ENCODE measurements at regions not wholly inside any gene's neighbourhood (a gene's known extent, or its start where the extent isn't known, plus 50 kb on each side); places are given as distances from the start of the nearest gene placed in this dataset.

DNA sequence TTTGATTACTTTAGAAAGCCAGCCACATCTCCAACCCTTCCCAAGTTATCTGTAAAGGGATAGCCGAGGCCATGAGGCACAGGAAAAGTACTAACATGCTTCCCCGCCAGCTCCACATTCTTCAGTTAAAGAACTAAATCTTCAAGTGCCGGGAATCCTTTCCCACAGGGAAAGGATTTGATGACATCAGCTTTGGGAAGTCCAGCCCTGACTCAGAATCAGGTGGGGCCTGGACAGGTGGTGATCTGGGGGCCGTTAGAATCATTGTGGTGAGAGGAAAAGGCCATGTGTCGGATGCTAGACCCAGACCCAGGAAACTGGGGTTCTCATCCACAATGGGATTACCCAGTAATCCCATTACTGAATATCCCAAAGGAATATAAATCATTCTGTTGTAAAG, 580.0 kb downstream of the QKI start:
- TF ChIP-seq, protein P1, sequence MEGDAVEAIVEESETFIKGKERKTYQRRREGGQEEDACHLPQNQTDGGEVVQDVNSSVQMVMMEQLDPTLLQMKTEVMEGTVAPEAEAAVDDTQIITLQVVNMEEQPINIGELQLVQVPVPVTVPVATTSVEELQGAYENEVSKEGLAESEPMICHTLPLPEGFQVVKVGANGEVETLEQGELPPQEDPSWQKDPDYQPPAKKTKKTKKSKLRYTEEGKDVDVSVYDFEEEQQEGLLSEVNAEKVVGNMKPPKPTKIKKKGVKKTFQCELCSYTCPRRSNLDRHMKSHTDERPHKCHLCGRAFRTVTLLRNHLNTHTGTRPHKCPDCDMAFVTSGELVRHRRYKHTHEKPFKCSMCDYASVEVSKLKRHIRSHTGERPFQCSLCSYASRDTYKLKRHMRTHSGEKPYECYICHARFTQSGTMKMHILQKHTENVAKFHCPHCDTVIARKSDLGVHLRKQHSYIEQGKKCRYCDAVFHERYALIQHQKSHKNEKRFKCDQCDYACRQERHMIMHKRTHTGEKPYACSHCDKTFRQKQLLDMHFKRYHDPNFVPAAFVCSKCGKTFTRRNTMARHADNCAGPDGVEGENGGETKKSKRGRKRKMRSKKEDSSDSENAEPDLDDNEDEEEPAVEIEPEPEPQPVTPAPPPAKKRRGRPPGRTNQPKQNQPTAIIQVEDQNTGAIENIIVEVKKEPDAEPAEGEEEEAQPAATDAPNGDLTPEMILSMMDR (CRISPR knock-in tag; IDR thresholded peaks at IDR 0.05): no peak
- TF ChIP-seq ZNF24 (IDR thresholded peaks at IDR 0.05) (no peak), GATAD2A (CRISPR knock-in tag; IDR thresholded peaks at IDR 0.05) (no peak), ZBTB8A (CRISPR knock-in tag; IDR thresholded peaks at IDR 0.05; ENCODE audit: borderline replicate concordance, low read depth) (no peak), YY1 (IDR thresholded peaks at IDR 0.05; ENCODE audit: insufficient read depth, insufficient replicate concordance, low read depth, low read length) (no peak), ZNF879 (CRISPR knock-in tag; IDR thresholded peaks at IDR 0.05) (no peak), ZNF572 (CRISPR knock-in tag; IDR thresholded peaks at IDR 0.05) (no peak)
- TF ChIP-seq, protein P2, sequence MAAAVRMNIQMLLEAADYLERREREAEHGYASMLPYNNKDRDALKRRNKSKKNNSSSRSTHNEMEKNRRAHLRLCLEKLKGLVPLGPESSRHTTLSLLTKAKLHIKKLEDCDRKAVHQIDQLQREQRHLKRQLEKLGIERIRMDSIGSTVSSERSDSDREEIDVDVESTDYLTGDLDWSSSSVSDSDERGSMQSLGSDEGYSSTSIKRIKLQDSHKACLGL (CRISPR knock-in tag; IDR thresholded peaks at IDR 0.05): no peak
- TF ChIP-seq, protein P3, sequence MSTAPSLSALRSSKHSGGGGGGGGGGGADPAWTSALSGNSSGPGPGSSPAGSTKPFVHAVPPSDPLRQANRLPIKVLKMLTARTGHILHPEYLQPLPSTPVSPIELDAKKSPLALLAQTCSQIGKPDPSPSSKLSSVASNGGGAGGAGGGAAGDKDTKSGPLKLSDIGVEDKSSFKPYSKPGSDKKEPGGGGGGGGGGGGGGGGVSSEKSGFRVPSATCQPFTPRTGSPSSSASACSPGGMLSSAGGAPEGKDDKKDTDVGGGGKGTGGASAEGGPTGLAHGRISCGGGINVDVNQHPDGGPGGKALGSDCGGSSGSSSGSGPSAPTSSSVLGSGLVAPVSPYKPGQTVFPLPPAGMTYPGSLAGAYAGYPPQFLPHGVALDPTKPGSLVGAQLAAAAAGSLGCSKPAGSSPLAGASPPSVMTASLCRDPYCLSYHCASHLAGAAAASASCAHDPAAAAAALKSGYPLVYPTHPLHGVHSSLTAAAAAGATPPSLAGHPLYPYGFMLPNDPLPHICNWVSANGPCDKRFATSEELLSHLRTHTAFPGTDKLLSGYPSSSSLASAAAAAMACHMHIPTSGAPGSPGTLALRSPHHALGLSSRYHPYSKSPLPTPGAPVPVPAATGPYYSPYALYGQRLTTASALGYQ (CRISPR knock-in tag; IDR thresholded peaks at IDR 0.05): no peak

Data from HepG2 (cell line).